ENCODE measurements at regions not wholly inside any gene's neighbourhood (a gene's known extent, or its start where the extent isn't known, plus 50 kb on each side); places are given as distances from the start of the nearest gene placed in this dataset.

DNA sequence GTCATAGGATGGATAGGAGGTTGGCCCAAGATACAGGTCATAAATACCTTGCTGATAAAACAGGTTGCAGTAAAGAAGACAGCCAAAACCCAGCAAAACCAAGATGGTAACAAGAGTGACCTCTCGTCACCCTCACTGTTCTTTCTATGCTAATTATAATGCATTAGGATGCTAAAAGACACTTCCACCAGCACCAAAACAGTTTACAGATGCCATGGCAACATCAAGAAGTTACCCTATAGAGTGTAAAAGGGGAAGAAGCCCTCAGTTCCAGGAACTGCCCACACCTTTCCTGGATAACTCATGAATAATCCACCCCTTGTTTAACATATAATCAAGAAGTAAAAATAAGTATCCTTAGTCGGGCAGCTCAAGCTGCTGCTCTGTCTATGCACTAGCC is 671.9 kb downstream of the PTPRC start:
- Histone ChIP-seq H3K27ac (ENCODE audit: low read depth, low read length, poor library complexity, severe bottlenecking) (no peak overlapping the region), H3K4me1 (ENCODE audit: insufficient read depth, low read length, severe bottlenecking) (peaks cover 46% of the 10 kb centered on the region), H3K9me2 (ENCODE audit: low read depth, low read length) (no peaks in the 10 kb centered on the region), H2AFZ (ENCODE audit: low read length) (no peak overlapping the region), H3K36me3 (ENCODE audit: insufficient read depth, low read length) (no peaks in the 10 kb centered on the region), H3K27me3 (ENCODE audit: insufficient read depth, low read length) (no peaks in the 10 kb centered on the region), H3K4me3 (ENCODE audit: low read depth, low read length, poor library complexity, severe bottlenecking) (no peak overlapping the region), H3K9me3 (ENCODE audit: low read length) (no peaks in the 10 kb centered on the region), H3F3A (ENCODE audit: insufficient read depth, low read length) (no peaks in the 10 kb centered on the region), H3K9ac (ENCODE audit: low read length) (no peak overlapping the region), H3K79me2 (ENCODE audit: insufficient read depth, low read length) (no peaks in the 10 kb centered on the region), H4K20me1 (ENCODE audit: insufficient read depth, low read length) (no peaks in the 10 kb centered on the region), H3K4me2 (ENCODE audit: low read length) (no peak overlapping the region)
- TF ChIP-seq, protein P1, sequence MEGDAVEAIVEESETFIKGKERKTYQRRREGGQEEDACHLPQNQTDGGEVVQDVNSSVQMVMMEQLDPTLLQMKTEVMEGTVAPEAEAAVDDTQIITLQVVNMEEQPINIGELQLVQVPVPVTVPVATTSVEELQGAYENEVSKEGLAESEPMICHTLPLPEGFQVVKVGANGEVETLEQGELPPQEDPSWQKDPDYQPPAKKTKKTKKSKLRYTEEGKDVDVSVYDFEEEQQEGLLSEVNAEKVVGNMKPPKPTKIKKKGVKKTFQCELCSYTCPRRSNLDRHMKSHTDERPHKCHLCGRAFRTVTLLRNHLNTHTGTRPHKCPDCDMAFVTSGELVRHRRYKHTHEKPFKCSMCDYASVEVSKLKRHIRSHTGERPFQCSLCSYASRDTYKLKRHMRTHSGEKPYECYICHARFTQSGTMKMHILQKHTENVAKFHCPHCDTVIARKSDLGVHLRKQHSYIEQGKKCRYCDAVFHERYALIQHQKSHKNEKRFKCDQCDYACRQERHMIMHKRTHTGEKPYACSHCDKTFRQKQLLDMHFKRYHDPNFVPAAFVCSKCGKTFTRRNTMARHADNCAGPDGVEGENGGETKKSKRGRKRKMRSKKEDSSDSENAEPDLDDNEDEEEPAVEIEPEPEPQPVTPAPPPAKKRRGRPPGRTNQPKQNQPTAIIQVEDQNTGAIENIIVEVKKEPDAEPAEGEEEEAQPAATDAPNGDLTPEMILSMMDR (IDR thresholded peaks at IDR 0.05; ENCODE audit: low read length), result no peak

DNA sequence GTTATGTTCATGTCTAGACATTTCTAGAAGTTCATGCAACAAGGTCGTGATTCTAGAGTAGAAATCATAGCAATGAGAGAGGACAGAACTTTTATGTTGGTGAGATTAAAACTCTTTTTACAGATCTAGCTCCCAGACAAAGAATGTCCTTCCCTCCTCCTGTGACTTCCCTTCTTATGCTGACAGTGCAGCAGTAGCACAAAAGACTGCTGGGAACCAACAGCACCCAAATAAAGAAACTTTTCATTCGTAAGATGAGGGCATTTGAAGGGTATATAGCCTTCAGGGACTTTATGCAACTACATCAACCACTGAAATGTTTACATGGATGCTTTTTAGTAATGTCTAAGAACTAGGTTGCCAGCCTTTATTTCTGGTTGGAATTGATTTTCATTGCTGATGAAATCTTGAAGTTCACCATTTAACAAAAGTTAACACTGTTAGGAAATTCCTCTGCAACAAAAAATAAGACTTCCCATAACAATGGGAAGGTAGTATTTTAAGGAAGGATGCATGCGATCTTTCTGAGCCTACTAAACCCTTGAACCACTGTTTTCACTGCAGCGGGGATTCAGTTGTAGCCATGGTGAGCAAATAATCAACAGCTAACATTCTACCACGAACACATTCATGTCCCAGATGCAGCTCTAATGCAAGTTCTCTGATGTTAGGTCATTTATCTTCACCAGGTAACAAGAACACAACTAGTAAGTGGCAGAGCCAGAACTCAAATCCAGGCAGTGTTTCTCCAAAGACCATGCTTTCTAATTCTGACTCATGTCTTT is 672.8 kb downstream of the PTPRC start:
- Histone ChIP-seq H3K27me3 (ENCODE audit: insufficient read depth, low read length) (no peaks in the 10 kb centered on the region), H3F3A (ENCODE audit: insufficient read depth, low read length) (no peaks in the 10 kb centered on the region), H3K9ac (ENCODE audit: low read length) (no peak overlapping the region), H3K4me1 (ENCODE audit: insufficient read depth, low read length, severe bottlenecking) (peaks cover 46% of the 10 kb centered on the region), H2AFZ (ENCODE audit: low read length) (no peak overlapping the region), H3K4me2 (ENCODE audit: low read length) (no peak overlapping the region), H4K20me1 (ENCODE audit: insufficient read depth, low read length) (no peaks in the 10 kb centered on the region), H3K9me2 (ENCODE audit: low read depth, low read length) (no peaks in the 10 kb centered on the region), H3K27ac (ENCODE audit: low read depth, low read length, poor library complexity, severe bottlenecking) (no peak overlapping the region), H3K4me3 (ENCODE audit: low read depth, low read length, poor library complexity, severe bottlenecking) (no peak overlapping the region), H3K79me2 (ENCODE audit: insufficient read depth, low read length) (no peaks in the 10 kb centered on the region), H3K36me3 (ENCODE audit: insufficient read depth, low read length) (no peaks in the 10 kb centered on the region), H3K9me3 (ENCODE audit: low read length) (no peaks in the 10 kb centered on the region)
- TF ChIP-seq, protein P1 (IDR thresholded peaks at IDR 0.05; ENCODE audit: low read length), result no peak
- TF ChIP-seq EZH2 (IDR thresholded peaks at IDR 0.05; ENCODE audit: borderline replicate concordance, low read length), result no peak

DNA sequence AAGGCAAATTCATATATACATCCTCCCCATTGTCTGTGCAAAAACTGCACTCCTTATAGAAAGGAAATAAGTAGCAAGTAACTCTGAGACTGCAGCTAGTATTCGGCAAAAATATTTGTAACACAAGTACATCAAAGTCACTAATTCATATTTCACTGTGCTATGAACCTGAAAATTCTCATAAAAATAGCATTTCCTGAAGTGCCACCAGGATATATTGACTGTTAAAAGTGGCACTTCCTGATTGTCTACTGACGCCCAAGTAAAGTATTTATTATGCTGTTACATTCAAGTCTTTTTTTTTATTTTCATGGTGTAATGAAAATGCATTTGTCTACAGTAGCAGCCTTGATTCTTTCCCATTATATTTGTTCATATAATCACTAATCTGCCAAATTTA is 673.8 kb downstream of the PTPRC start:
- no peak for TF ChIP-seq EZH2 (IDR thresholded peaks at IDR 0.05; ENCODE audit: borderline replicate concordance, low read length)
- TF ChIP-seq, protein P1 (IDR thresholded peaks at IDR 0.05; ENCODE audit: low read length), result no peak
- Histone ChIP-seq H4K20me1 (ENCODE audit: insufficient read depth, low read length) (no peaks in the 10 kb centered on the region), H3K36me3 (ENCODE audit: insufficient read depth, low read length) (no peaks in the 10 kb centered on the region), H3K27ac (ENCODE audit: low read depth, low read length, poor library complexity, severe bottlenecking) (no peak overlapping the region), H3K9ac (ENCODE audit: low read length) (no peak overlapping the region), H3K27me3 (ENCODE audit: insufficient read depth, low read length) (no peaks in the 10 kb centered on the region), H3K9me2 (ENCODE audit: low read depth, low read length) (no peaks in the 10 kb centered on the region), H3K9me3 (ENCODE audit: low read length) (no peaks in the 10 kb centered on the region), H3F3A (ENCODE audit: insufficient read depth, low read length) (no peaks in the 10 kb centered on the region), H3K4me3 (ENCODE audit: low read depth, low read length, poor library complexity, severe bottlenecking) (no peak overlapping the region), H3K79me2 (ENCODE audit: insufficient read depth, low read length) (no peaks in the 10 kb centered on the region), H3K4me2 (ENCODE audit: low read length) (no peak overlapping the region), H2AFZ (ENCODE audit: low read length) (peak overlapping the region; percentile 54; the same call in 1 of the 2 replicates), H3K4me1 (ENCODE audit: insufficient read depth, low read length, severe bottlenecking) (peaks cover 46% of the 10 kb centered on the region)

Measured in OCI-LY1 (cell line).